ENCODE measurements at regions not wholly inside any gene's neighbourhood (a gene's known extent, or its start where the extent isn't known, plus 50 kb on each side); places are given as distances from the start of the nearest gene placed in this dataset.

- no peaks in the 10 kb centered on the region for H3K27me3 ChIP-seq
- no peak overlapping the region for H3K4me3 ChIP-seq (ENCODE audit: low read depth, low read length)
- H3K9me3 ChIP-seq: no peaks in the 10 kb centered on the region
- H3K4me1 ChIP-seq: no peaks in the 10 kb centered on the region
- no peaks in the 10 kb centered on the region for H3K36me3 ChIP-seq
- no peak for TF ChIP-seq CTCF (IDR thresholded peaks at IDR 0.05; ENCODE audit: low read depth, low read length)
- no peak for DNase-seq
These were observed 481.9 kb downstream of the GJA1 start for GRCh38 chr6:121917263-121917829.

- Histone ChIP-seq H3K9me3 (no peaks in the 10 kb centered on the region), H3K4me1 (no peaks in the 10 kb centered on the region), H3K36me3 (no peaks in the 10 kb centered on the region), H3K27me3 (no peaks in the 10 kb centered on the region), H3K4me3 (ENCODE audit: low read depth, low read length) (no peak overlapping the region)
- no peak for TF ChIP-seq CTCF (IDR thresholded peaks at IDR 0.05; ENCODE audit: low read depth, low read length)
- DNase-seq: no peak
These were observed 481.5 kb upstream of the HSF2 start for GRCh38 chr6:121917834-121918559.

GRCh38 chr6:121920616-121921015, 478.8 kb upstream of the HSF2 start:
- no peak overlapping the region for H3K4me3 ChIP-seq (ENCODE audit: low read depth, low read length)
- TF ChIP-seq CTCF (IDR thresholded peaks at IDR 0.05; ENCODE audit: low read depth, low read length): no peak

GRCh38 chr6:121925024-121925423, 474.4 kb upstream of the HSF2 start:
- Histone ChIP-seq H3K4me1 (no peaks in the 10 kb centered on the region), H3K9me3 (no peaks in the 10 kb centered on the region), H3K36me3 (no peaks in the 10 kb centered on the region), H3K27me3 (no peaks in the 10 kb centered on the region), H3K4me3 (ENCODE audit: low read depth, low read length) (no peak overlapping the region)
- TF ChIP-seq CTCF (IDR thresholded peaks at IDR 0.05; ENCODE audit: low read depth, low read length): no peak
- DNase-seq: no peak

More at GRCh38 chr6:121920616-121921015, 478.8 kb upstream of the HSF2 start:
- no peaks in the 10 kb centered on the region for H3K36me3 ChIP-seq
- DNase-seq: no peak
- no peaks in the 10 kb centered on the region for H3K27me3 ChIP-seq
- no peaks in the 10 kb centered on the region for H3K9me3 ChIP-seq
- no peaks in the 10 kb centered on the region for H3K4me1 ChIP-seq

- TF ChIP-seq CTCF (IDR thresholded peaks at IDR 0.05; ENCODE audit: low read depth, low read length): no peak
- DNase-seq: no peak
- H3K27me3 ChIP-seq: no peaks in the 10 kb centered on the region
These were observed 473.8 kb upstream of the HSF2 start for GRCh38 chr6:121925534-121926255.

GRCh38 chr6:121929301-121929700, 470.2 kb upstream of the HSF2 start:
- Histone ChIP-seq H3K4me3 (ENCODE audit: low read depth, low read length) (no peak overlapping the region), H3K27me3 (no peaks in the 10 kb centered on the region), H3K36me3 (no peaks in the 10 kb centered on the region), H3K9me3 (no peaks in the 10 kb centered on the region), H3K4me1 (no peaks in the 10 kb centered on the region)
- TF ChIP-seq CTCF (IDR thresholded peaks at IDR 0.05; ENCODE audit: low read depth, low read length): no peak
- DNase-seq: no peak

More at GRCh38 chr6:121925534-121926255, 473.8 kb upstream of the HSF2 start:
- no peak overlapping the region for H3K4me3 ChIP-seq (ENCODE audit: low read depth, low read length)
- no peaks in the 10 kb centered on the region for H3K4me1 ChIP-seq
- no peaks in the 10 kb centered on the region for H3K9me3 ChIP-seq
- no peaks in the 10 kb centered on the region for H3K36me3 ChIP-seq

Measured in BE2C (cell line).